Calu3 (cell line): ENCODE measurements at regions not wholly inside any gene's neighbourhood (a gene's known extent, or its start where the extent isn't known, plus 50 kb on each side); places are given as distances from the start of the nearest gene placed in this dataset.

Source experiments
- BruUV-seq: library from RNA; stranded (reverse); fragments of 400-500 nt; replicated peaks from 2 replicates; lab custom pipeline; 2021; lab: Mats Ljungman, UMichigan
- CTCF ChIA-PET: fragments of 300-600 bp; sonication (Branson Sonifier 250); formaldehyde crosslinking; loops from one replicate; lab custom pipeline; 2022; ENCODE audit warnings: antibody characterized with exemption; lab: Charles Lee
- DNase-seq: peaks from one replicate; pipeline ENCODE4 v3.0.0; 2022
- H3K27ac Mint-ChIP-seq: one replicate; pipeline ENCODE4 v1.8.0; 2022; ENCODE audit warnings: mixed read lengths; ENCODE audit not compliant: unreplicated experiment
- H3K27me3 Mint-ChIP-seq: one replicate; pipeline ENCODE4 v1.8.0; 2022; ENCODE audit warnings: mixed read lengths; ENCODE audit not compliant: unreplicated experiment
- H3K36me3 Mint-ChIP-seq: one replicate; pipeline ENCODE4 v1.8.0; 2022; ENCODE audit warnings: mild to moderate bottlenecking, moderate library complexity, mixed read lengths; ENCODE audit not compliant: insufficient read depth, unreplicated experiment
- H3K4me1 Mint-ChIP-seq: one replicate; pipeline ENCODE4 v1.8.0; 2022; ENCODE audit warnings: mild to moderate bottlenecking, low read depth, mixed read lengths; ENCODE audit not compliant: unreplicated experiment
- H3K4me3 Mint-ChIP-seq: one replicate; pipeline ENCODE4 v1.8.0; 2022; ENCODE audit warnings: mild to moderate bottlenecking, low read depth, moderate library complexity, mixed read lengths; ENCODE audit not compliant: unreplicated experiment
- H3K9me3 Mint-ChIP-seq: one replicate; pipeline ENCODE4 v1.8.0; 2022; ENCODE audit warnings: low read depth, mixed read lengths; ENCODE audit not compliant: unreplicated experiment
- intact Hi-C: fragments of 100-400 bp; cut with micrococcal nuclease; formaldehyde crosslinking; loops from one replicate; pipeline ENCODE4 v1.10.0; 2022; ENCODE audit not compliant: unreplicated experiment
- TF ChIP-seq, protein P1 (sequence below): fragments of 200-600 bp; IDR thresholded peaks from one replicate; pipeline ENCODE4 v1.8.0; 2022; ENCODE audit warnings: antibody characterized with exemption; ENCODE audit not compliant: unreplicated experiment

DNA sequence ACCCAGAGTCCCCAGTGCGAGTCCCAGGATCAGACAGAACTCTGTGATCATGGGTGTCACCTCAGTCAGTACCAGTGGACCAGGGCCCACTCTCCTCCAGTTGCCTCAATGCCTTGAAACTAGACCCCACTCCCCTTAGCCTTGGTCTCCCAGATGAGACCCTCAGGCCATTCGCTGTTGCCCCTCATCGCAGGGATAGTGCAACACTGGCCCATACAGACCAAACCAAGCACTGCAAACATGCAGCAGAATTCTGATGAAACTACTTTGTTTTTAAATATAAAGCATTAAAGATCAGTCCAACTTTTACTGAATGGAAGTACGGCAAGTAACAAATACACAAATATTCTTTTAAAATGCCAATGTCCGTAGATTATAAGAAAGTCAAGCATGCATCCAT lies 101.2 kb upstream of the NT5E start:
- H3K36me3 Mint-ChIP-seq, result peaks cover 7% of the 10 kb centered on the region
- no peak overlapping the region for H3K27ac Mint-ChIP-seq
- TF ChIP-seq, protein P1, sequence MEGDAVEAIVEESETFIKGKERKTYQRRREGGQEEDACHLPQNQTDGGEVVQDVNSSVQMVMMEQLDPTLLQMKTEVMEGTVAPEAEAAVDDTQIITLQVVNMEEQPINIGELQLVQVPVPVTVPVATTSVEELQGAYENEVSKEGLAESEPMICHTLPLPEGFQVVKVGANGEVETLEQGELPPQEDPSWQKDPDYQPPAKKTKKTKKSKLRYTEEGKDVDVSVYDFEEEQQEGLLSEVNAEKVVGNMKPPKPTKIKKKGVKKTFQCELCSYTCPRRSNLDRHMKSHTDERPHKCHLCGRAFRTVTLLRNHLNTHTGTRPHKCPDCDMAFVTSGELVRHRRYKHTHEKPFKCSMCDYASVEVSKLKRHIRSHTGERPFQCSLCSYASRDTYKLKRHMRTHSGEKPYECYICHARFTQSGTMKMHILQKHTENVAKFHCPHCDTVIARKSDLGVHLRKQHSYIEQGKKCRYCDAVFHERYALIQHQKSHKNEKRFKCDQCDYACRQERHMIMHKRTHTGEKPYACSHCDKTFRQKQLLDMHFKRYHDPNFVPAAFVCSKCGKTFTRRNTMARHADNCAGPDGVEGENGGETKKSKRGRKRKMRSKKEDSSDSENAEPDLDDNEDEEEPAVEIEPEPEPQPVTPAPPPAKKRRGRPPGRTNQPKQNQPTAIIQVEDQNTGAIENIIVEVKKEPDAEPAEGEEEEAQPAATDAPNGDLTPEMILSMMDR, result no peak
- no peak overlapping the region for H3K4me3 Mint-ChIP-seq
- no peak for DNase-seq
- no peaks in the 10 kb centered on the region for H3K27me3 Mint-ChIP-seq
- H3K9me3 Mint-ChIP-seq, result no peaks in the 10 kb centered on the region
- peaks cover 36% of the 10 kb centered on the region for H3K4me1 Mint-ChIP-seq
- CTCF ChIA-PET, result no interaction called here
- intact Hi-C loops, result no loop called here
- no TSS peak for BruUV-seq

DNA sequence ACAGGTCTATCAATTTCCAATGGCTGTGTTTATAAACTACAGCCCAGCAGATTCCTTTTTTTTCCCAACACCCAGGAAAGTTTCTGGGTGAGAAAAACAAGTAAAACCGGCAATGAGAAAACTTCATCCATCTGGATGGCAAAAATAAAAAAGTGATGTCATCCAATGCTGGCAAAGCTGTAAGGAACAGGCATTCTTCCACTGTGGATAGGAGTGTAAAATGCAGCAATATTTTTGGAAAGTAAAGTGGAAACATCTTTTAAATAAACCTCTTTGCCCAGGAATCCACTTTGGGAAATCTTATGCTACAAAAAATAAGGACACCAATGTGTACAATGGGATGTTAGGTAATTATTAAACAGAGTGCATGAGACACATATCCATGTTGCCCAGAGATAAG lies 102.1 kb upstream of the NT5E start:
- H3K27ac Mint-ChIP-seq, result no peak overlapping the region
- no peak for DNase-seq
- no TSS peak for BruUV-seq

DNA sequence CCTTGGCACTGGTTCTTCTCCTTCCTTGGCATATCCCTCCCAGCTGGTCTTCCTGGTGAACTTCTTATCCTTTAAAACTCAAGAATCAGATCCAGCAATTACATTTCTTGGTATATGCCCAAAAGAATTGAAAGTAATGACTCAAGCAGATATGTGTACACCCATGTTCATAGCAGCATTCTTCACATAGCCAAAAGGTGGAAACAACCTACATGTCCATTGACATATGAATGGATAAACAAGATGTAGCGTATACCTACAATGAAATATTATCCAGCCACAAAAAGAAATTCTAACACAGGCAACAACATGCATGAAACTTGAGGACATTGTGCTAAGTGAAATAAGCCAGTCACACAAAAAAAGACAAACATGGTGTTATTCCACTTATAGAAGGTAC lies 103.7 kb upstream of the NT5E start:
- peaks cover 7% of the 10 kb centered on the region for H3K36me3 Mint-ChIP-seq
- BruUV-seq, result no TSS peak
- intact Hi-C loops, result no loop called here
- no peak for DNase-seq
- peaks cover 36% of the 10 kb centered on the region for H3K4me1 Mint-ChIP-seq
- no peaks in the 10 kb centered on the region for H3K27me3 Mint-ChIP-seq
- TF ChIP-seq, protein P1, result no peak
- CTCF ChIA-PET, result no interaction called here
- no peak overlapping the region for H3K4me3 Mint-ChIP-seq
- peaks cover 4% of the 10 kb centered on the region for H3K9me3 Mint-ChIP-seq
- H3K27ac Mint-ChIP-seq, result no peak overlapping the region

More for the DNA sequence above, 102.1 kb upstream of the NT5E start:
- CTCF ChIA-PET, result no interaction called here
- TF ChIP-seq, protein P1, result no peak
- Mint-ChIP-seq H3K36me3 (peaks cover 7% of the 10 kb centered on the region), H3K9me3 (no peaks in the 10 kb centered on the region), H3K4me3 (no peak overlapping the region), H3K27me3 (no peaks in the 10 kb centered on the region), H3K4me1 (peaks cover 36% of the 10 kb centered on the region)
- intact Hi-C loops, result no loop called here

DNA sequence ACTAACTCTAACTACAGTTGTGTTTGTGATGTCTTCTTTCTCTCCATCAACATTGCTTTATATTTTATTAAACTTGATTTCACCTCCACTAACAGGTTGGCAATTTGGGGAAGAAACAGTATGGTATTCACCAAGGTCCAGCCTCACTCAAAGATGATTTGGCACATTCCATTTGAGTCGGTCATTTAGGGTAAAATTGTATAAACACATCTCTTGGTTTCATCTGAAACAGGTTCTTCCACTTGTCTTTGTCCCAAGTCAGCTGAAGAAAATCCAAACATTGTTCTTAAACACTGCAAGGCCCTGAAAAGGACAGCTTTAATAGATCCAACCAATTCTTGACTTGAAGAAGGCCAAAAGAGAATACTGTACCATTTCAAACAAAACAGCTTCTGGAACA lies 104.9 kb upstream of the NT5E start:
- no peaks in the 10 kb centered on the region for H3K27me3 Mint-ChIP-seq
- CTCF ChIA-PET, result interaction anchor here (0.6 kb wide), 1 partner anchor 573 kb away, joined by 3 read pairs; no protein-coding TSS in a partner anchor

More for the DNA sequence above, 104.9 kb upstream of the NT5E start:
- H3K4me1 Mint-ChIP-seq, result peaks cover 36% of the 10 kb centered on the region
- no peak overlapping the region for H3K4me3 Mint-ChIP-seq
- peaks cover 7% of the 10 kb centered on the region for H3K36me3 Mint-ChIP-seq
- DNase-seq, result peak; percentile 14
- H3K9me3 Mint-ChIP-seq, result peaks cover 4% of the 10 kb centered on the region
- TF ChIP-seq, protein P1, result no peak
- no TSS peak for BruUV-seq
- intact Hi-C loops, result no loop called here
- peak overlapping the region; percentile 68 for H3K27ac Mint-ChIP-seq
